ENCODE measurements at regions not wholly inside any gene's neighbourhood (a gene's known extent, or its start where the extent isn't known, plus 50 kb on each side); places are given as distances from the start of the nearest gene placed in this dataset.

- Histone ChIP-seq H3K9me3 (no peaks in the 10 kb centered on the region), H3K4me1 (no peaks in the 10 kb centered on the region), H3K27me3 (no peaks in the 10 kb centered on the region), H3K4me3 (no peak overlapping the region), H3K27ac (no peak overlapping the region), H3K36me3 (no peaks in the 10 kb centered on the region)
- intact Hi-C loops (cut with DNase I), result no loop called here
- WGBS (ENCODE audit: insufficient coverage, low coverage, low lambda C conversion rate, missing lambda C conversion rate), result 86% methylated on average over 2 of the region's 2 CpGs
- no peak for TF ChIP-seq POLR2A (IDR thresholded peaks at IDR 0.05)
- no peak for TF ChIP-seq CTCF (IDR thresholded peaks at IDR 0.05)
- no peak for ATAC-seq
- DNase-seq, result no peak
Measured at GRCh38 chr2:217086718-217087117, 226.9 kb upstream of the TNP1 start.

DNA sequence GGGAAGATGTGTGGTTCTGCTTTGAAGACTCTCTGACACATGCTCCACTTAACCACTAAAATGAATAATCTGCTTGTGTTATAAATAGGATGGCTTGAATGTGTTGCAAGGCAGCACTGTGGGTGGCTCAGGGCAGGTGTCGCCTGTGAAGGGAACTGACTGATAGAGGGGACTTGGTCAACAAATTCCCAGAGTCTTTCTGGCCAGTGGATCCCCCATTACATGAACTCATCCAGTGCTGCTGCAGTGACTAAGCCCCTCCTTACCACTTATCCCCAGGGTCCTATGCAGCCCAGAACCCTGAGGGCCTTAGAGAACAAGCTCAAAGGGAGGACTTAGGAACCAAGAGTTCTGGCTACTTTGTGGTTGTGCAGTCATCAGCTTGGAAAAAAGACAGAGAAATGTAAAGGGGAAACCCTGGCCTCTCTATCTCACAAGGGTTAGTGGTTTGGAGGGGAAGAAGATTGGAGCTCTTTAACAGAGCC is 226.2 kb upstream of the TNP1 start:
- ATAC-seq, result no peak
- intact Hi-C loops (cut with DNase I), result no loop called here
- no peaks in the 10 kb centered on the region for H3K9me3 ChIP-seq
- no peaks in the 10 kb centered on the region for H3K27me3 ChIP-seq
- no peak for DNase-seq
- no peak overlapping the region for H3K27ac ChIP-seq
- no peaks in the 10 kb centered on the region for H3K36me3 ChIP-seq
- WGBS (ENCODE audit: insufficient coverage, low coverage, low lambda C conversion rate, missing lambda C conversion rate), result 43% methylated on average over 1 of the region's 1 CpG
- TF ChIP-seq POLR2A (IDR thresholded peaks at IDR 0.05) (no peak), CTCF (IDR thresholded peaks at IDR 0.05) (no peak)
- H3K4me3 ChIP-seq, result no peak overlapping the region
- no peaks in the 10 kb centered on the region for H3K4me1 ChIP-seq

- 65% methylated on average over 2 of the region's 2 CpGs for WGBS (ENCODE audit: insufficient coverage, low coverage, low lambda C conversion rate, missing lambda C conversion rate)
- Histone ChIP-seq H3K4me1 (no peaks in the 10 kb centered on the region), H3K9me3 (no peaks in the 10 kb centered on the region), H3K27ac (no peak overlapping the region), H3K27me3 (no peaks in the 10 kb centered on the region), H3K4me3 (no peak overlapping the region), H3K36me3 (no peaks in the 10 kb centered on the region)
- TF ChIP-seq CTCF (IDR thresholded peaks at IDR 0.05) (no peak), POLR2A (IDR thresholded peaks at IDR 0.05) (no peak)
- no peak for DNase-seq
- intact Hi-C loops (cut with DNase I), result no loop called here
- ATAC-seq, result no peak
Measured at GRCh38 chr2:217085543-217085942, 225.7 kb upstream of the TNP1 start.

- no peak overlapping the region for H3K27ac ChIP-seq
- H3K9me3 ChIP-seq, result no peaks in the 10 kb centered on the region
- WGBS (ENCODE audit: insufficient coverage, low coverage, low lambda C conversion rate, missing lambda C conversion rate), result 75% methylated on average over 5 of the region's 5 CpGs
- intact Hi-C loops (cut with DNase I), result no loop called here
- H3K4me3 ChIP-seq, result no peak overlapping the region
- TF ChIP-seq POLR2A (IDR thresholded peaks at IDR 0.05), result no peak
- TF ChIP-seq CTCF (IDR thresholded peaks at IDR 0.05), result no peak
- ATAC-seq (no peak), DNase-seq (no peak)
- no peaks in the 10 kb centered on the region for H3K36me3 ChIP-seq
- no peaks in the 10 kb centered on the region for H3K4me1 ChIP-seq
- H3K27me3 ChIP-seq, result no peaks in the 10 kb centered on the region
Measured at GRCh38 chr2:217081799-217082198, 221.9 kb upstream of the TNP1 start.

DNA sequence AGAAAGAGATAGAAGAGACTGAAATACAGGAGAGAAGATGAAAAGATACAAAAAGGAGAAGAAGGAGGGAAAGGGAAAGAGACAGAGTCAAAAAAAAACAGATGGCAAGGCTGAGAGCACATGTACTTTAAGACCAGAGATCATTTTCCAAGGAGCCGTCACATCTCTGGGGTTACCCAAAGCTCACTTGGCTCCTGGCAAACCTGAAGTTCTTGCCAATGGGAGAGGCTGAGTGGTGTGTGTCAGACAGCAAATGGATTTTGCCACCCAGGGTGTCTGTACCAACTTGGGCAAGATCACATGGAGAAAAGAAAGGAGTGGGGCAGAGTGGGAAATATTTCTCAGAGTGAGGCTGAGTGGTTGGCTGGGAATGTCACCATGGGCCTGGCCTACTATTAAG is 219.3 kb upstream of the TNP1 start:
- WGBS (ENCODE audit: insufficient coverage, low coverage, low lambda C conversion rate, missing lambda C conversion rate), result no CpG with 5 or more reads among the region's 1 CpG
- Histone ChIP-seq H3K4me3 (no peak overlapping the region), H3K9me3 (no peaks in the 10 kb centered on the region), H3K27ac (no peak overlapping the region), H3K4me1 (no peaks in the 10 kb centered on the region), H3K27me3 (no peaks in the 10 kb centered on the region), H3K36me3 (no peaks in the 10 kb centered on the region)
- no peak for DNase-seq
- intact Hi-C loops (cut with DNase I), result no loop called here
- no peak for TF ChIP-seq CTCF (IDR thresholded peaks at IDR 0.05)
- TF ChIP-seq POLR2A (IDR thresholded peaks at IDR 0.05), result no peak
- no peak for ATAC-seq
